HEK293 (cell line): ENCODE measurements at regions not wholly inside any gene's neighbourhood (a gene's known extent, or its start where the extent isn't known, plus 50 kb on each side); places are given as distances from the start of the nearest gene placed in this dataset.

Source experiments
- CTCF ChIA-PET: fragments of 350-600 bp; formaldehyde crosslinking; extraction: SDS; loops from one replicate; lab custom pipeline; 2021; ENCODE audit warnings: antibody characterized with exemption; lab: Yijun Ruan, JAX
- POLR2A ChIA-PET: fragments of 300-600 bp; formaldehyde crosslinking; extraction: SDS; loops from one replicate; lab custom pipeline; 2020; ENCODE audit warnings: antibody characterized with exemption, inconsistent platforms; lab: Yijun Ruan, JAX
- H3K27ac ChIP-seq: fragments of 200-500 bp; sonication (Bioruptor generic); 2 replicates; pipeline ENCODE4 v1.5.1; 2014; ENCODE audit warnings: low read depth, low read length, control low read depth, inconsistent platforms; ENCODE audit errors: extremely low read depth
- H3K36me3 ChIP-seq, 2 experiments: fragments of 200-500 bp in 1 of 2; sonication (Bioruptor generic) in 1 of 2; 1 replicate in 1 of 2; 2 replicates in 1 of 2; pipeline ENCODE4 v1.5.1; 2014 to 2017; ENCODE audit warnings: inconsistent platforms in 2 of 2, low read length in 2 of 2; ENCODE audit not compliant: control insufficient read depth in 2 of 2, insufficient read depth in 1 of 2
- H3K4me1 ChIP-seq: fragments of 200-500 bp; sonication (Bioruptor generic); 2 replicates; pipeline ENCODE4 v1.5.1; 2014; ENCODE audit warnings: mild to moderate bottlenecking, low read length, inconsistent platforms; ENCODE audit not compliant: control insufficient read depth, insufficient read depth
- H3K4me3 ChIP-seq: 2 replicates; pipeline ENCODE4 v1.5.1; 2011; ENCODE audit warnings: low read depth, mild to moderate bottlenecking, control low read depth, low read length, moderate library complexity
- H3K9me3 ChIP-seq: fragments of 200-500 bp; sonication (Bioruptor generic); 2 replicates; pipeline ENCODE4 v1.5.1; 2014; ENCODE audit warnings: low read depth, low read length, inconsistent platforms; ENCODE audit not compliant: control insufficient read depth, insufficient read depth
- FEZF1 ChIP-seq: fragments of 450-650 bp; formaldehyde crosslinking; IDR thresholded peaks from 2 replicates; pipeline ENCODE4 v1.5.1; 2016; ENCODE audit warnings: missing biosample characterization, missing genetic modification characterization
- GLI2 ChIP-seq: fragments of 450-650 bp; formaldehyde crosslinking; IDR thresholded peaks from 2 replicates; pipeline ENCODE4; 2017; ENCODE audit warnings: missing biosample characterization, missing genetic modification characterization, low read depth, borderline replicate concordance
- PRDM2 ChIP-seq: fragments of 450-650 bp; formaldehyde crosslinking; IDR thresholded peaks from 2 replicates; pipeline ENCODE4 v1.5.1; 2016; ENCODE audit warnings: missing biosample characterization, missing genetic modification characterization, borderline replicate concordance
- TSHZ1 ChIP-seq: fragments of 450-650 bp; formaldehyde crosslinking; IDR thresholded peaks from 2 replicates; pipeline ENCODE4 v1.5.1; 2016; ENCODE audit warnings: missing biosample characterization, missing genetic modification characterization, borderline replicate concordance
- WT1 ChIP-seq: fragments of 450-650 bp; formaldehyde crosslinking; IDR thresholded peaks from 2 replicates; pipeline ENCODE4 v1.5.1; 2016; ENCODE audit warnings: missing biosample characterization, missing genetic modification characterization
- ZBTB7A ChIP-seq: fragments of 450-650 bp; formaldehyde crosslinking; IDR thresholded peaks from 2 replicates; pipeline ENCODE4 v1.5.1; 2016; ENCODE audit warnings: low read depth, missing biosample characterization, missing genetic modification characterization
- ZFP37 ChIP-seq: fragments of 450-650 bp; formaldehyde crosslinking; IDR thresholded peaks from 2 replicates; pipeline ENCODE4 v1.5.1; 2016; ENCODE audit warnings: missing biosample characterization, missing genetic modification characterization
- ZFP69B ChIP-seq: fragments of 450-650 bp; formaldehyde crosslinking; IDR thresholded peaks from 2 replicates; pipeline ENCODE4 v1.5.1; 2016; ENCODE audit warnings: missing biosample characterization, missing genetic modification characterization
- ZNF23 ChIP-seq: fragments of 450-650 bp; formaldehyde crosslinking; IDR thresholded peaks from 2 replicates; pipeline ENCODE4 v1.5.1; 2016; ENCODE audit warnings: missing biosample characterization, missing genetic modification characterization, borderline replicate concordance
- ZNF544 ChIP-seq: fragments of 450-650 bp; formaldehyde crosslinking; IDR thresholded peaks from 2 replicates; pipeline ENCODE4 v1.5.0; 2017; ENCODE audit warnings: missing biosample characterization, missing genetic modification characterization
- ZNF600 ChIP-seq: fragments of 450-650 bp; formaldehyde crosslinking; IDR thresholded peaks from 2 replicates; pipeline ENCODE4 v1.5.1; 2016; ENCODE audit warnings: missing biosample characterization, missing genetic modification characterization
- ZNF777 ChIP-seq: fragments of 450-650 bp; formaldehyde crosslinking; IDR thresholded peaks from 2 replicates; pipeline ENCODE4 v1.5.1; 2017; ENCODE audit warnings: missing biosample characterization, missing genetic modification characterization, borderline replicate concordance
- ZNF843 ChIP-seq: fragments of 450-650 bp; formaldehyde crosslinking; IDR thresholded peaks from 2 replicates; pipeline ENCODE4 v1.5.1; 2016; ENCODE audit warnings: missing biosample characterization, missing genetic modification characterization
- TF ChIP-seq, protein P1 (sequence below): fragments of 450-650 bp; formaldehyde crosslinking; IDR thresholded peaks from 2 replicates; pipeline ENCODE4 v1.5.1; 2017; ENCODE audit warnings: missing biosample characterization, missing genetic modification characterization
- TF ChIP-seq, protein P2 (sequence below): fragments of 450-650 bp; formaldehyde crosslinking; IDR thresholded peaks from 2 replicates; pipeline ENCODE4 v1.5.1; 2016; ENCODE audit warnings: missing biosample characterization, missing genetic modification characterization
- TF ChIP-seq, protein P3 (sequence below): fragments of 450-650 bp; formaldehyde crosslinking; IDR thresholded peaks from 2 replicates; pipeline ENCODE4 v1.5.1; 2016; ENCODE audit warnings: missing biosample characterization, missing genetic modification characterization
- TF ChIP-seq, protein P4 (sequence below): fragments of 450-650 bp; IDR thresholded peaks from 2 replicates; pipeline ENCODE4 v1.5.1; 2018; ENCODE audit warnings: missing biosample characterization, missing genetic modification characterization
- TF ChIP-seq, protein P5 (sequence below): fragments of 450-650 bp; formaldehyde crosslinking; IDR thresholded peaks from 2 replicates; pipeline ENCODE4 v1.5.0; 2017; ENCODE audit warnings: missing biosample characterization, missing genetic modification characterization, borderline replicate concordance

DNA sequence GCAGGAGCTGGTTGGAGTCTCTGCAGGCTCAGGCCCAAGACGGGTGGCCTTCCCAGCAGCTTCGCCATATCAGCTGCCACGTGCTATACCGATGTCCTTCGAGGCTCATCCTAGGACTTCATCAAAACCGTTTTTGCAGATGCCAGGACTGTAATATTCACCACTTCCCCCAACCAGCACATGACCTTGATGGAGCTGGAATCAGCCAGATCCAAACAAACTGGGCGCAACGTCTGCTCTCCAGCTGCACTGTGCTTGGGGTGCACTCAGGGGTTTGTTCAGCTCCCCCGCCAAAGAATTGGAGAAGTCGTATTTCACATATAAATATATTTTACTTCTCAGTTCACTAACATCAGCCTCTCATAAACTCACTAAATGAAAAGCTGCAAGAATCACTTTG lies 149.5 kb upstream of the DIO3 start:
- no peaks in the 10 kb centered on the region for H3K4me1 ChIP-seq
- ChIA-PET POLR2A (no interaction called here), CTCF (no interaction called here)
- H3K36me3 ChIP-seq: no peaks in the 10 kb centered on the region
- no peak overlapping the region for H3K4me3 ChIP-seq
- no peak for TF ChIP-seq ZNF600
- TF ChIP-seq ZBTB7A (tag by site-specific recombination): no peak
- no peak for TF ChIP-seq ZNF843 (tag by site-specific recombination)
- TF ChIP-seq GLI2 (tag by site-specific recombination): no peak
- no peak for TF ChIP-seq WT1 (tag by site-specific recombination)
- TF ChIP-seq, protein P1, sequence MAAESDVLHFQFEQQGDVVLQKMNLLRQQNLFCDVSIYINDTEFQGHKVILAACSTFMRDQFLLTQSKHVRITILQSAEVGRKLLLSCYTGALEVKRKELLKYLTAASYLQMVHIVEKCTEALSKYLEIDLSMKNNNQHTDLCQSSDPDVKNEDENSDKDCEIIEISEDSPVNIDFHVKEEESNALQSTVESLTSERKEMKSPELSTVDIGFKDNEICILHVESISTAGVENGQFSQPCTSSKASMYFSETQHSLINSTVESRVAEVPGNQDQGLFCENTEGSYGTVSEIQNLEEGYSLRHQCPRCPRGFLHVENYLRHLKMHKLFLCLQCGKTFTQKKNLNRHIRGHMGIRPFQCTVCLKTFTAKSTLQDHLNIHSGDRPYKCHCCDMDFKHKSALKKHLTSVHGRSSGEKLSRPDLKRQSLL (tag by site-specific recombination): no peak
- no peak for TF ChIP-seq ZNF777 (tag by site-specific recombination)
- no peak for TF ChIP-seq TSHZ1 (tag by site-specific recombination)
- TF ChIP-seq, protein P2, sequence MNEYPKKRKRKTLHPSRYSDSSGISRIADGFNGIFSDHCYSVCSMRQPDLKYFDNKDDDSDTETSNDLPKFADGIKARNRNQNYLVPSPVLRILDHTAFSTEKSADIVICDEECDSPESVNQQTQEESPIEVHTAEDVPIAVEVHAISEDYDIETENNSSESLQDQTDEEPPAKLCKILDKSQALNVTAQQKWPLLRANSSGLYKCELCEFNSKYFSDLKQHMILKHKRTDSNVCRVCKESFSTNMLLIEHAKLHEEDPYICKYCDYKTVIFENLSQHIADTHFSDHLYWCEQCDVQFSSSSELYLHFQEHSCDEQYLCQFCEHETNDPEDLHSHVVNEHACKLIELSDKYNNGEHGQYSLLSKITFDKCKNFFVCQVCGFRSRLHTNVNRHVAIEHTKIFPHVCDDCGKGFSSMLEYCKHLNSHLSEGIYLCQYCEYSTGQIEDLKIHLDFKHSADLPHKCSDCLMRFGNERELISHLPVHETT (tag by site-specific recombination): no peak
- TF ChIP-seq ZNF23: no peak
- no peak overlapping the region for H3K27ac ChIP-seq
- H3K9me3 ChIP-seq: no peaks in the 10 kb centered on the region

- Histone ChIP-seq H3K4me1 (no peaks in the 10 kb centered on the region), H3K27ac (no peak overlapping the region), H3K36me3 (no peaks in the 10 kb centered on the region), H3K4me3 (no peak overlapping the region), H3K9me3 (no peaks in the 10 kb centered on the region)
- POLR2A ChIA-PET: no interaction called here
- CTCF ChIA-PET: no interaction called here
- TF ChIP-seq PRDM2 (tag by site-specific recombination) (no peak), FEZF1 (no peak), ZFP37 (tag by site-specific recombination) (no peak), ZFP69B (tag by site-specific recombination) (no peak), ZNF544 (no peak)
- TF ChIP-seq, protein P3, sequence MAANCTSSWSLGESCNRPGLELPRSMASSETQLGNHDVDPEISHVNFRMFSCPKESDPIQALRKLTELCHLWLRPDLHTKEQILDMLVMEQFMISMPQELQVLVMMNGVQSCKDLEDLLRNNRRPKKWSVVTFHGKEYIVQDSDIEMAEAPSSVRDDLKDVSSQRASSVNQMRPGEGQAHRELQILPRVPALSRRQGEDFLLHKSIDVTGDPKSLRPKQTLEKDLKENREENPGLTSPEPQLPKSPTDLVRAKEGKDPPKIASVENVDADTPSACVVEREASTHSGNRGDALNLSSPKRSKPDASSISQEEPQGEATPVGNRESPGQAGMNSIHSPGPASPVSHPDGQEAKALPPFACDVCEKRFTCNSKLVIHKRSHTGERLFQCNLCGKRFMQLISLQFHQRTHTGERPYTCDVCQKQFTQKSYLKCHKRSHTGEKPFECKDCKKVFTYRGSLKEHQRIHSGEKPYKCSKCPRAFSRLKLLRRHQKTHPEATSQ (tag by site-specific recombination): no peak
- TF ChIP-seq, protein P4, sequence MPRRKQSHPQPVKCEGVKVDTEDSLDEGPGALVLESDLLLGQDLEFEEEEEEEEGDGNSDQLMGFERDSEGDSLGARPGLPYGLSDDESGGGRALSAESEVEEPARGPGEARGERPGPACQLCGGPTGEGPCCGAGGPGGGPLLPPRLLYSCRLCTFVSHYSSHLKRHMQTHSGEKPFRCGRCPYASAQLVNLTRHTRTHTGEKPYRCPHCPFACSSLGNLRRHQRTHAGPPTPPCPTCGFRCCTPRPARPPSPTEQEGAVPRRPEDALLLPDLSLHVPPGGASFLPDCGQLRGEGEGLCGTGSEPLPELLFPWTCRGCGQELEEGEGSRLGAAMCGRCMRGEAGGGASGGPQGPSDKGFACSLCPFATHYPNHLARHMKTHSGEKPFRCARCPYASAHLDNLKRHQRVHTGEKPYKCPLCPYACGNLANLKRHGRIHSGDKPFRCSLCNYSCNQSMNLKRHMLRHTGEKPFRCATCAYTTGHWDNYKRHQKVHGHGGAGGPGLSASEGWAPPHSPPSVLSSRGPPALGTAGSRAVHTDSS (tag by site-specific recombination): no peak
- TF ChIP-seq, protein P5, sequence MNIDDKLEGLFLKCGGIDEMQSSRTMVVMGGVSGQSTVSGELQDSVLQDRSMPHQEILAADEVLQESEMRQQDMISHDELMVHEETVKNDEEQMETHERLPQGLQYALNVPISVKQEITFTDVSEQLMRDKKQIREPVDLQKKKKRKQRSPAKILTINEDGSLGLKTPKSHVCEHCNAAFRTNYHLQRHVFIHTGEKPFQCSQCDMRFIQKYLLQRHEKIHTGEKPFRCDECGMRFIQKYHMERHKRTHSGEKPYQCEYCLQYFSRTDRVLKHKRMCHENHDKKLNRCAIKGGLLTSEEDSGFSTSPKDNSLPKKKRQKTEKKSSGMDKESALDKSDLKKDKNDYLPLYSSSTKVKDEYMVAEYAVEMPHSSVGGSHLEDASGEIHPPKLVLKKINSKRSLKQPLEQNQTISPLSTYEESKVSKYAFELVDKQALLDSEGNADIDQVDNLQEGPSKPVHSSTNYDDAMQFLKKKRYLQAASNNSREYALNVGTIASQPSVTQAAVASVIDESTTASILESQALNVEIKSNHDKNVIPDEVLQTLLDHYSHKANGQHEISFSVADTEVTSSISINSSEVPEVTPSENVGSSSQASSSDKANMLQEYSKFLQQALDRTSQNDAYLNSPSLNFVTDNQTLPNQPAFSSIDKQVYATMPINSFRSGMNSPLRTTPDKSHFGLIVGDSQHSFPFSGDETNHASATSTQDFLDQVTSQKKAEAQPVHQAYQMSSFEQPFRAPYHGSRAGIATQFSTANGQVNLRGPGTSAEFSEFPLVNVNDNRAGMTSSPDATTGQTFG (tag by site-specific recombination): no peak
Observed at GRCh38 chr14:101412739-101413138, 148.6 kb upstream of the DIO3 start.
